NT2/D1 (cell line): ENCODE measurements at regions not wholly inside any gene's neighbourhood (a gene's known extent, or its start where the extent isn't known, plus 50 kb on each side); places are given as distances from the start of the nearest gene placed in this dataset.

Experiments used
- DNase-seq: peaks from one replicate; pipeline ENCODE4 v3.0.0-alpha.2; 2011; ENCODE audit warnings: low read depth, low spot score
- H3K27me3 ChIP-seq: 2 replicates; pipeline ENCODE4 v1.6.0; 2011; ENCODE audit warnings: mild to moderate bottlenecking; ENCODE audit not compliant: insufficient read length, insufficient read depth
- H3K36me3 ChIP-seq: 2 replicates; pipeline ENCODE4 v1.6.1; 2011; ENCODE audit warnings: mild to moderate bottlenecking, low read length, mixed read lengths; ENCODE audit not compliant: insufficient read depth, insufficient read length
- H3K4me1 ChIP-seq: 2 replicates; pipeline ENCODE4 v1.5.1; 2011; ENCODE audit not compliant: insufficient read depth, insufficient read length
- H3K4me3 ChIP-seq: 2 replicates; pipeline ENCODE4 v1.5.1; 2011; ENCODE audit warnings: low read depth; ENCODE audit not compliant: insufficient read length
- H3K9ac ChIP-seq: 2 replicates; pipeline ENCODE4 v1.6.0; 2011; ENCODE audit warnings: low read depth; ENCODE audit not compliant: insufficient read length
- H3K9me3 ChIP-seq: 2 replicates; pipeline ENCODE4 v1.5.1; 2011; ENCODE audit warnings: mild to moderate bottlenecking, low read length; ENCODE audit not compliant: insufficient read depth
- SUZ12 ChIP-seq: IDR thresholded peaks from 2 replicates; pipeline ENCODE4 v1.6.1; 2011; ENCODE audit not compliant: insufficient read length, insufficient read depth; ENCODE audit errors: extremely low read depth
- YY1 ChIP-seq: IDR thresholded peaks from 2 replicates; pipeline ENCODE4 v1.6.1; 2011; ENCODE audit not compliant: insufficient read length, insufficient read depth
- ZNF274 ChIP-seq: IDR thresholded peaks from 2 replicates; pipeline ENCODE4 v1.6.1; 2011; ENCODE audit warnings: mild to moderate bottlenecking, low read depth, low read length

GRCh38 chr12:61919686-61920085 lies 340.5 kb upstream of the USP15 start:
- no peak overlapping the region for H3K4me3 ChIP-seq
- H3K9me3 ChIP-seq, result no peaks in the 10 kb centered on the region
- no peaks in the 10 kb centered on the region for H3K36me3 ChIP-seq
- no peak overlapping the region for H3K9ac ChIP-seq
- no peaks in the 10 kb centered on the region for H3K4me1 ChIP-seq
- TF ChIP-seq YY1 (no peak), SUZ12 (no peak), ZNF274 (no peak)
- no peak for DNase-seq
- no peaks in the 10 kb centered on the region for H3K27me3 ChIP-seq

GRCh38 chr12:61920230-61920629 lies 340.0 kb upstream of the USP15 start:
- H3K4me1 ChIP-seq, result no peaks in the 10 kb centered on the region
- no peak overlapping the region for H3K9ac ChIP-seq
- no peak for DNase-seq
- no peaks in the 10 kb centered on the region for H3K27me3 ChIP-seq
- no peak overlapping the region for H3K4me3 ChIP-seq
- H3K36me3 ChIP-seq, result no peaks in the 10 kb centered on the region
- no peak for TF ChIP-seq SUZ12
- TF ChIP-seq YY1, result no peak
- TF ChIP-seq ZNF274, result no peak
- H3K9me3 ChIP-seq, result no peaks in the 10 kb centered on the region

DNA sequence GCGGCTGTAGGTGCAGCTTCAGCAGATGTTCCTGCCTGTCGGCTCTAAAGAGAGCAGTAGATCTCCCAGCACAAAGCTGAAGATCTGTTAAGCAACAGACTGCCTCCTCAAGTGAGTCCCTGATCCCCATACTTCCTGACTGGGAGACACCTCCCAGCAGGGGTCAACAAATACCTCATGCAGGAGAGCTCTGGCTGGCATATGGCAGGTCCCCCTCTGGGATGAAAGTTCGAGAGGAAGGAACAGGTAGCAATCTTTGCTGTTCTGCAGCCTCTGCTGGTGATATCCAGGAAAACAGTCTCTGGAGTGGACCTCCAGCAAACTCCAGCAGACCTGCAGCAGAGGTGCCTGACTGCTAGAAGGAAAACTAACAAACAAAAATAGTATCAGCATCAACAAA lies 337.1 kb upstream of the USP15 start:
- Histone ChIP-seq H3K4me1 (no peaks in the 10 kb centered on the region), H3K36me3 (no peaks in the 10 kb centered on the region), H3K27me3 (no peaks in the 10 kb centered on the region), H3K9ac (no peak overlapping the region), H3K9me3 (no peaks in the 10 kb centered on the region), H3K4me3 (no peak overlapping the region)
- TF ChIP-seq SUZ12 (no peak), YY1 (no peak), ZNF274 (no peak)
- DNase-seq, result no peak

DNA sequence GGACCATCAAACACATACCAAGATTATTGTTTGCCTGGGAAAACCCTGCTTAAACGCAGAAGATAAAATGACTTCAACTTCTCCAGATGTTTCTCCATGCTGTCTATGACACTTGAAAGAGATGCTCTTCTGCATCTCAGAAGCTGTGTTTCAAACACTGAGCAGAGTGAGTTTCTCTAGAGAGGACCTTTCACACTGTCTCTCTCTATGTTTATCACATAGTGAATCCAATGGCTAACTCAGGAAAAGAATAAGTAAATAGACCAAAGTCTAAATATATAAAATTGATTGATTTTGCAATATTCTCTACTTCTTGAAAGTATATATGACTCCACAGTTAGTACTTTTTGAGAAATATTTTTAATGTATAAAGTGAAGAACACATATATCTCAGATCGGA lies 325.6 kb upstream of the USP15 start:
- TF ChIP-seq YY1 (no peak), ZNF274 (no peak), SUZ12 (no peak)
- no peaks in the 10 kb centered on the region for H3K36me3 ChIP-seq
- H3K9me3 ChIP-seq, result peaks cover 6% of the 10 kb centered on the region; the same call in 1 of the 2 replicates
- H3K9ac ChIP-seq, result no peak overlapping the region
- no peaks in the 10 kb centered on the region for H3K4me1 ChIP-seq
- H3K27me3 ChIP-seq, result no peaks in the 10 kb centered on the region
- no peak overlapping the region for H3K4me3 ChIP-seq
- no peak for DNase-seq

DNA sequence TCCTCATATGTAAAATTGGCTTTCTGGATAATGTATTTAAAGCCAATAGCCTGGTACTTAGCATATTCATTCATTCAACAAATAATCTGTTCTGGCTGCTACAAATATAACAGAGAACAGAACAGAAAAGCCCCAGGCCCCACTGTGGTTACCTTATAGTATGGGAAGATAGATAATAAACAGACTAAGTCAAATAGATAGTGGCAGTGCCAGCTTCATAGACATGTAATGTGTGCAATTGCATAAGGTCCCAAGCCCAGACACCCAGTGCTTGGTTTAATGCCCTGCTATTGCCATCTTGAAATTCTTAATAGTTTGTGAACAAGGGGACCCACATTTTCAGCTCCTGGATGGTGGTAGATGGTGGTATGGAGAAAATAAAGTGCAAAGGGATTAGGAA lies 320.2 kb upstream of the USP15 start:
- Histone ChIP-seq H3K36me3 (no peaks in the 10 kb centered on the region), H3K4me1 (no peaks in the 10 kb centered on the region), H3K27me3 (no peaks in the 10 kb centered on the region), H3K9ac (no peak overlapping the region), H3K4me3 (no peak overlapping the region), H3K9me3 (peaks cover 6% of the 10 kb centered on the region; the same call in 1 of the 2 replicates)
- no peak for DNase-seq
- TF ChIP-seq SUZ12, result no peak
- TF ChIP-seq YY1, result no peak
- TF ChIP-seq ZNF274, result no peak

DNA sequence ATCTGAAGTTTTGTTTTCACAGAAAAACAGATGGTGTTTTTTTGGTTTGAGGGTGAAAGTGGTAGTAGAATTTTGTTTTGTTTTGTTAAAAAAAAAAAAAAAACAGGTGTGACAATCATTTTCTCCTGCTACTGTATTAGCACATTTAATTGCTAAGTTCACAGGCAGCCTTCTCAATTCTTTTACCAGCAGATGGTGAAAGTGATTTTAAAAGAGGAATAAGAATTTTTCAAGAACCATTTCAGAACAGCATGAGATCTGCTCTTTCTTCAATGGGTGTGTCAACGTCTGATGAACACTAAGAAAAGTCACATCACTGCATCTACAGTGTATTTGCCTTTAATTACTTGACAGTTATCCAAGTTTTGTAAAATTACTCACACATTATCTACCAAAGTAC lies 303.7 kb upstream of the USP15 start:
- H3K9ac ChIP-seq, result no peak overlapping the region

DNA sequence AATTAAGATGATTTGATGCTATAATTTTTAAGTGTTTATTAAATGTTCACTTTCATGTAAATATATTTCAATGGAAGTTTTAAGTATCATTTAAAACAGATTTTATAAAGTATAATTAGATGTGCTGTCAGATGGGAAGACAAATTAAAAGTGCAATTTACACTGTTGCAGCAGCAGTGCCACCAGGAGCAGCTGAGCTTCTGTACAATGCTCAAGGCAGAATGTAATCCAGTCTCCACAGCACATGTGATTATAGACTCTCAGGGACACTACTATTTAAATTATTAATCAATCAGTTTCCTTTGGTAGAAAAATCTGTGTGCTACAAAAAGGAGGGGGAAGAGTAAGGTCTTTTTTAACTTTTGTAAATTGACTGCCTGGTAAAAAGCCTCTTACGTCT lies 285.7 kb upstream of the USP15 start:
- H3K4me3 ChIP-seq, result no peak overlapping the region
- H3K9me3 ChIP-seq, result no peaks in the 10 kb centered on the region
- DNase-seq, result no peak
- no peak overlapping the region for H3K9ac ChIP-seq
- TF ChIP-seq YY1 (no peak), ZNF274 (no peak)
- no peaks in the 10 kb centered on the region for H3K4me1 ChIP-seq
- H3K27me3 ChIP-seq, result no peaks in the 10 kb centered on the region
- no peaks in the 10 kb centered on the region for H3K36me3 ChIP-seq

More for the DNA sequence above, 303.7 kb upstream of the USP15 start:
- H3K4me1 ChIP-seq, result no peaks in the 10 kb centered on the region
- no peak overlapping the region for H3K4me3 ChIP-seq
- no peak for DNase-seq
- TF ChIP-seq SUZ12, result no peak
- no peak for TF ChIP-seq ZNF274
- no peak for TF ChIP-seq YY1
- no peaks in the 10 kb centered on the region for H3K36me3 ChIP-seq
- H3K9me3 ChIP-seq, result no peaks in the 10 kb centered on the region
- no peaks in the 10 kb centered on the region for H3K27me3 ChIP-seq

- no peak for DNase-seq
- Histone ChIP-seq H3K4me3 (no peak overlapping the region), H3K27me3 (no peaks in the 10 kb centered on the region), H3K9me3 (no peaks in the 10 kb centered on the region), H3K9ac (no peak overlapping the region), H3K36me3 (no peaks in the 10 kb centered on the region), H3K4me1 (no peaks in the 10 kb centered on the region)
- no peak for TF ChIP-seq SUZ12
- TF ChIP-seq YY1, result no peak
- no peak for TF ChIP-seq ZNF274
Observed at GRCh38 chr12:61985830-61986229, 274.4 kb upstream of the USP15 start.
